OCI-LY7 (cell line): ENCODE measurements at regions not wholly inside any gene's neighbourhood (a gene's known extent, or its start where the extent isn't known, plus 50 kb on each side); places are given as distances from the start of the nearest gene placed in this dataset.

ENCODE experiments used
- BruUV-seq: library from RNA; stranded (reverse); fragments of 400-500 nt; replicated peaks from 2 replicates; lab custom pipeline; 2021; lab: Mats Ljungman, UMichigan
- CTCF ChIA-PET: fragments of 300-600 bp; sonication (Branson Sonifier 250); formaldehyde crosslinking; loops from one replicate; lab custom pipeline; 2022; ENCODE audit warnings: antibody characterized with exemption; ENCODE audit not compliant: unreplicated experiment; lab: Charles Lee
- POLR2A ChIA-PET: fragments of 300-600 bp; sonication (Branson Sonifier 250); formaldehyde crosslinking; loops from one replicate; lab custom pipeline; 2022; ENCODE audit warnings: antibody characterized with exemption; lab: Charles Lee
- DNase-seq: peaks from one replicate; pipeline ENCODE4 v3.0.0-alpha.2; 2015; ENCODE audit warnings: low spot score
- H2AFZ ChIP-seq: fragments of 200-600 bp; sonication (generic), shearing (Covaris generic); 2 replicates; pipeline ENCODE4 v1.6.1; 2014; ENCODE audit warnings: mild to moderate bottlenecking, antibody characterized with exemption, low read length, moderate library complexity
- H3K27ac ChIP-seq: fragments of 200-600 bp; sonication (generic); 2 replicates; pipeline ENCODE4 v1.5.1; 2014; ENCODE audit warnings: mixed run types, low read depth, mild to moderate bottlenecking, moderate library complexity, low read length, inconsistent platforms; ENCODE audit not compliant: poor library complexity, severe bottlenecking
- H3K36me3 ChIP-seq: fragments of 200-600 bp; sonication (generic); 2 replicates; pipeline ENCODE4 v1.6.1; 2014; ENCODE audit warnings: mild to moderate bottlenecking, antibody characterized with exemption, low read length, moderate library complexity, mixed read lengths; ENCODE audit not compliant: insufficient read depth
- H3K4me1 ChIP-seq: fragments of 200-600 bp; sonication (generic); 2 replicates; pipeline ENCODE4 v1.5.1; 2014; ENCODE audit warnings: mild to moderate bottlenecking, low read length; ENCODE audit not compliant: insufficient read depth, poor library complexity, severe bottlenecking
- H3K4me2 ChIP-seq: fragments of 200-600 bp; sonication (generic); 2 replicates; pipeline ENCODE4 v1.6.1; 2014; ENCODE audit warnings: mild to moderate bottlenecking, low read length
- H3K4me3 ChIP-seq: fragments of 200-600 bp; sonication (generic); 2 replicates; pipeline ENCODE4 v1.5.1; 2014; ENCODE audit warnings: mild to moderate bottlenecking, low read depth, low read length; ENCODE audit not compliant: poor library complexity, severe bottlenecking
- H3K79me2 ChIP-seq: fragments of 200-600 bp; sonication (generic); 2 replicates; pipeline ENCODE4 v1.6.1; 2016; ENCODE audit warnings: low read depth, mild to moderate bottlenecking, low read length, moderate library complexity, mixed read lengths; ENCODE audit not compliant: insufficient read depth
- H3K9me2 ChIP-seq: fragments of 200-600 bp; sonication (generic); 2 replicates; pipeline ENCODE4 v1.6.1; 2016; ENCODE audit warnings: mild to moderate bottlenecking, low read length, mixed read lengths; ENCODE audit not compliant: insufficient read depth
- H3K9me3 ChIP-seq: fragments of 200-600 bp; sonication (generic); 2 replicates; pipeline ENCODE4 v1.6.1; 2014; ENCODE audit warnings: mild to moderate bottlenecking, mixed run types, low read length, mixed read lengths
- H4K20me1 ChIP-seq: fragments of 200-600 bp; sonication (generic); 2 replicates; pipeline ENCODE4 v1.6.1; 2014; ENCODE audit warnings: mild to moderate bottlenecking, antibody characterized with exemption, low read length, moderate library complexity, mixed read lengths; ENCODE audit not compliant: insufficient read depth
- CTCF ChIP-seq: fragments of 200-600 bp; sonication (generic); conservative IDR thresholded peaks from 2 replicates; pipeline ENCODE4 v1.5.1; 2014; ENCODE audit warnings: mild to moderate bottlenecking, antibody characterized with exemption, low read length, moderate library complexity, mixed read lengths
- EZH2phosphoT487 ChIP-seq: fragments of 200-600 bp; sonication (generic); IDR thresholded peaks from 2 replicates; pipeline ENCODE4 v1.6.1; 2018; ENCODE audit warnings: low read depth, borderline replicate concordance, mild to moderate bottlenecking, mixed run types, antibody characterized with exemption, low read length, moderate library complexity, mixed read lengths
- intact Hi-C: fragments of 100-400 bp; cut with micrococcal nuclease; formaldehyde crosslinking; loops from one replicate; pipeline ENCODE4 v1.10.0; 2022; ENCODE audit not compliant: unreplicated experiment

GRCh38 chr3:154762486-154762885, 317.6 kb upstream of the MME start:
- intact Hi-C loops: no loop called here
- ChIA-PET CTCF (interaction anchor here (0.5 kb wide), 1 partner anchor 454 kb away, joined by 3 read pairs; no protein-coding TSS in a partner anchor), POLR2A (interaction anchor here (0.5 to 0.9 kb wide), 5 partner anchors 35 to 1232 kb away, joined by 3 to 10 read pairs (median 3); no protein-coding TSS in a partner anchor)
- H3K4me2 ChIP-seq: no peak overlapping the region
- H3K36me3 ChIP-seq: no peaks in the 10 kb centered on the region
- no peak for TF ChIP-seq EZH2phosphoT487
- TF ChIP-seq CTCF: no peak
- H3K9me2 ChIP-seq: no peaks in the 10 kb centered on the region
- BruUV-seq: no TSS peak
- H2AFZ ChIP-seq: no peak overlapping the region
- H3K4me1 ChIP-seq: peaks cover 9% of the 10 kb centered on the region
- no peak overlapping the region for H3K4me3 ChIP-seq
- no peak for DNase-seq
- no peaks in the 10 kb centered on the region for H3K79me2 ChIP-seq
- no peaks in the 10 kb centered on the region for H4K20me1 ChIP-seq
- peaks cover 13% of the 10 kb centered on the region; the same call in 1 of the 2 replicates for H3K9me3 ChIP-seq
- no peak overlapping the region for H3K27ac ChIP-seq

- Histone ChIP-seq H3K4me1 (no peaks in the 10 kb centered on the region), H3K9me2 (no peaks in the 10 kb centered on the region), H3K79me2 (no peaks in the 10 kb centered on the region), H3K4me2 (no peak overlapping the region), H3K9me3 (peaks cover 7% of the 10 kb centered on the region; the same call in 1 of the 2 replicates), H4K20me1 (no peaks in the 10 kb centered on the region), H3K36me3 (no peaks in the 10 kb centered on the region), H3K27ac (no peak overlapping the region), H2AFZ (peak overlapping the region; percentile 71), H3K4me3 (no peak overlapping the region)
- TF ChIP-seq EZH2phosphoT487 (no peak), CTCF (no peak)
- ChIA-PET POLR2A (interaction anchor here (0.6 kb wide), 1 partner anchor 18 kb away, joined by 3 read pairs; no protein-coding TSS in a partner anchor), CTCF (no interaction called here)
- BruUV-seq: no TSS peak
- no peak for DNase-seq
- intact Hi-C loops: loop anchor here (10.0 kb wide), 1 partner anchor 945 kb away; no protein-coding TSS in a partner anchor
Measured at GRCh38 chr3:154759966-154760365, 320.2 kb upstream of the MME start.

GRCh38 chr3:154758109-154758868, 321.8 kb upstream of the MME start:
- H3K4me1 ChIP-seq: no peaks in the 10 kb centered on the region
- intact Hi-C loops: loop anchor here (1.0 to 10.0 kb wide), 2 partner anchors 565 to 947 kb away; no protein-coding TSS in a partner anchor
- H3K9me3 ChIP-seq: peaks cover 7% of the 10 kb centered on the region; the same call in 1 of the 2 replicates
- no peak overlapping the region for H3K4me2 ChIP-seq
- H3K36me3 ChIP-seq: no peaks in the 10 kb centered on the region
- no peak overlapping the region for H3K4me3 ChIP-seq
- DNase-seq: peak; percentile 65
- ChIA-PET CTCF (no interaction called here), POLR2A (interaction anchor here (0.6 to 1.0 kb wide), 6 partner anchors 127 to 1661 kb away, joined by 3 to 6 read pairs (median 3); no protein-coding TSS in a partner anchor)
- BruUV-seq: no TSS peak
- H3K9me2 ChIP-seq: no peaks in the 10 kb centered on the region
- H4K20me1 ChIP-seq: no peaks in the 10 kb centered on the region
- no peak overlapping the region for H3K27ac ChIP-seq
- H3K79me2 ChIP-seq: no peaks in the 10 kb centered on the region
- TF ChIP-seq CTCF: peak; percentile 89
- TF ChIP-seq EZH2phosphoT487: no peak
- peak overlapping the region; percentile 60; the same call in 1 of the 2 replicates for H2AFZ ChIP-seq
